K562 (cell line): ENCODE measurements at regions not wholly inside any gene's neighbourhood (a gene's known extent, or its start where the extent isn't known, plus 50 kb on each side); places are given as distances from the start of the nearest gene placed in this dataset.

Experiments
- ATAC-seq: fragments of 200-7000 bp; cut with Tn5 transposase; 3 replicates; pipeline ENCODE4 v1.9.1; 2020; ENCODE audit warnings: moderate library complexity
- BruUV-seq: library from RNA; stranded (reverse); fragments of 400-500 nt; replicated peaks from 2 replicates; lab custom pipeline; 2021; lab: Mats Ljungman, UMichigan
- CTCF ChIA-PET: fragments of 300-600 bp; formaldehyde crosslinking; extraction: SDS; loops from one replicate; lab custom pipeline; 2021; ENCODE audit warnings: low intra/inter-chr PET ratio; lab: Yijun Ruan, JAX
- POLR2A ChIA-PET: fragments of 300-600, 350-650 bp; sonication (Branson Sonifier 250); formaldehyde crosslinking; extraction: SDS; loops from one replicate; lab custom pipeline; 2021; ENCODE audit warnings: antibody characterized with exemption, inconsistent platforms; lab: Yijun Ruan, JAX
- DNase-seq, 4 experiments: peaks; one replicate each; pipeline versions ENCODE4 v3.0.0 to v3.0.0-alpha.2; 2011 to 2018; ENCODE audit warnings: low spot score in 3 of 4, mixed read lengths in 3 of 4; ENCODE audit errors: extremely low read depth in 1 of 4
- FAIRE-seq: peaks from 2 replicates; lab custom pipeline; 2011; peaks lifted over from hg19 to GRCh38; lab: Jason Lieb, UNC
- H2AFZ ChIP-seq: 2 replicates; pipeline ENCODE4 v1.6.0; 2011; ENCODE audit warnings: low read depth, low read length, control low read depth, inconsistent platforms
- H3K27ac ChIP-seq: fragments of 200-600 bp; 3 replicates; pipeline ENCODE4 v1.8.0; 2011; ENCODE audit warnings: low read depth, mild to moderate bottlenecking, control low read depth, inconsistent platforms, low read length, moderate library complexity, mixed read lengths; ENCODE audit errors: extremely low read depth
- H3K27me3 ChIP-seq, 2 experiments: fragments of 300-600 bp in 1 of 2; 2 replicates in 1 of 2; 3 replicates in 1 of 2; pipeline versions ENCODE4 v1.6.0 to v1.8.0; 2011; ENCODE audit warnings: inconsistent platforms in 2 of 2, low read length in 2 of 2, mild to moderate bottlenecking in 1 of 2, mixed read lengths in 1 of 2, moderate library complexity in 1 of 2; ENCODE audit not compliant: control insufficient read depth in 2 of 2, insufficient read depth in 2 of 2
- H3K36me3 ChIP-seq: fragments of 300-600 bp; 3 replicates; pipeline ENCODE4 v1.8.0; 2011; ENCODE audit warnings: mild to moderate bottlenecking, low read length, inconsistent platforms; ENCODE audit not compliant: control insufficient read depth, insufficient read depth
- H3K4me1 ChIP-seq, 2 experiments: fragments of 200-600 bp in 1 of 2; replicated peaks in 1 of 2; 2 replicates in 1 of 2; 3 replicates in 1 of 2; pipeline versions ENCODE4 v1.5.1 to v1.8.0; 2011; ENCODE audit warnings: inconsistent platforms in 2 of 2, low read length in 2 of 2, mild to moderate bottlenecking in 1 of 2, mixed read lengths in 1 of 2, moderate library complexity in 1 of 2; ENCODE audit not compliant: control insufficient read depth in 2 of 2, insufficient read depth in 2 of 2
- H3K4me2 ChIP-seq: 2 replicates; pipeline ENCODE4 v1.6.1; 2011; ENCODE audit warnings: low read length, control low read depth, inconsistent platforms, mixed read lengths; ENCODE audit not compliant: insufficient read depth
- H3K4me3 ChIP-seq: fragments of 200-600 bp; sonication (generic), shearing (Covaris generic); 2 replicates; pipeline ENCODE4 v1.5.1; 2016; ENCODE audit warnings: control low read depth, inconsistent platforms
- H3K79me2 ChIP-seq: fragments of 200-600 bp; 3 replicates; pipeline ENCODE4 v1.8.0; 2011; ENCODE audit warnings: low read length, inconsistent platforms; ENCODE audit not compliant: control insufficient read depth, insufficient read depth
- H3K9ac ChIP-seq, 2 experiments: 2 replicates each; pipeline versions ENCODE4 v1.6.0 to v1.6.1; 2011; ENCODE audit warnings: low read depth in 2 of 2, low read length in 2 of 2, control low read depth in 1 of 2, inconsistent platforms in 1 of 2, mild to moderate bottlenecking in 1 of 2, mixed read lengths in 1 of 2; ENCODE audit not compliant: insufficient read depth in 1 of 2
- H3K9me1 ChIP-seq: one replicate; pipeline ENCODE4 v1.6.0; 2011; ENCODE audit warnings: inconsistent platforms, mild to moderate bottlenecking, low read length, moderate library complexity; ENCODE audit not compliant: control insufficient read depth, insufficient read depth
- H3K9me3 ChIP-seq: replicated peaks from 2 replicates; pipeline ENCODE4 v1.5.1; 2011; ENCODE audit warnings: low read depth, low read length, inconsistent platforms; ENCODE audit not compliant: control insufficient read depth, insufficient read depth
- H4K20me1 ChIP-seq: replicated peaks from 2 replicates; pipeline ENCODE4 v1.6.1; 2011; ENCODE audit warnings: low read length, inconsistent platforms, mixed read lengths; ENCODE audit not compliant: control insufficient read depth, insufficient read depth
- ARNT ChIP-seq, 2 experiments: fragments of 450-650 bp; IDR thresholded peaks; 2 replicates each; pipeline ENCODE4 v1.6.1; 2016; ENCODE audit warnings: mild to moderate bottlenecking in 1 of 2
- ATF1 ChIP-seq, 2 experiments: fragments of 450-650 bp in 1 of 2; IDR thresholded peaks; 2 replicates each; pipeline ENCODE4 v1.6.1; 2016; ENCODE audit warnings: missing compliant biosample characterization in 1 of 2, missing genetic modification characterization in 1 of 2
- BACH1 ChIP-seq: fragments of 200-800 bp; sonication (Bioruptor generic); IDR thresholded peaks from 2 replicates; pipeline ENCODE4 v1.6.1; 2016; ENCODE audit warnings: missing genetic modification characterization, missing compliant biosample characterization
- CHCHD3 ChIP-seq: fragments of 250-450 bp; sonication (Bioruptor Pico); IDR thresholded peaks from 2 replicates; pipeline ENCODE4 v2.1.2; 2022; ENCODE audit warnings: mild to moderate bottlenecking
- E2F1 ChIP-seq: sonication (generic); formaldehyde crosslinking; IDR thresholded peaks from 2 replicates; pipeline ENCODE4 v1.8.1; 2023; ENCODE audit warnings: mild to moderate bottlenecking, missing genetic modification reagents, moderate library complexity
- MAFK ChIP-seq: IDR thresholded peaks from 2 replicates; pipeline ENCODE4 v1.6.1; 2011; ENCODE audit warnings: low read length, improper control_type of control experiment
- NCOA6 ChIP-seq: fragments of 450-650 bp; IDR thresholded peaks from 2 replicates; pipeline ENCODE4 v1.6.1; 2017; ENCODE audit warnings: mild to moderate bottlenecking
- NFRKB ChIP-seq: fragments of 450-650 bp; IDR thresholded peaks from 2 replicates; pipeline ENCODE4 v1.6.1; 2016; ENCODE audit warnings: low read depth
- NFYB ChIP-seq: IDR thresholded peaks from 2 replicates; pipeline ENCODE4 v1.6.1; 2011; ENCODE audit warnings: mild to moderate bottlenecking, moderate library complexity; ENCODE audit not compliant: insufficient read length; ENCODE audit errors: extremely low read depth
- PURB ChIP-seq: sonication (generic); formaldehyde crosslinking; IDR thresholded peaks from 2 replicates; pipeline ENCODE4 v1.9.0; 2021; ENCODE audit warnings: low read depth, mild to moderate bottlenecking, missing genetic modification reagents
- SLC30A9 ChIP-seq: fragments of 250-450 bp; sonication (Bioruptor Pico); IDR thresholded peaks from 2 replicates; pipeline ENCODE4 v1.8.0; 2022; ENCODE audit warnings: mild to moderate bottlenecking, moderate library complexity
- TAF1 ChIP-seq: IDR thresholded peaks from 2 replicates; pipeline ENCODE4 v1.6.1; 2011; ENCODE audit warnings: mild to moderate bottlenecking, low read length, moderate library complexity; ENCODE audit not compliant: insufficient read depth, control insufficient read depth, severe bottlenecking; ENCODE audit errors: extremely low read depth
- THRA ChIP-seq: fragments of 450-650 bp; IDR thresholded peaks from 2 replicates; pipeline ENCODE4 v1.6.1; 2017; ENCODE audit warnings: mild to moderate bottlenecking, moderate library complexity
- TRIM25 ChIP-seq: fragments of 450-650 bp; IDR thresholded peaks from 2 replicates; pipeline ENCODE4 v1.7.0; 2016; ENCODE audit warnings: borderline replicate concordance
- ZNF24 ChIP-seq: fragments of 450-650 bp; IDR thresholded peaks from 2 replicates; pipeline ENCODE4 v1.6.1; 2016
- ZNF398 ChIP-seq: fragments of 250-450 bp; sonication (Bioruptor Pico); IDR thresholded peaks from 2 replicates; pipeline ENCODE4 v1.8.0; 2021; ENCODE audit warnings: moderate library complexity, mild to moderate bottlenecking, inconsistent platforms
- WGBS: fragments of 100-300 bp; shearing (Covaris generic); methylation state at CpG from one replicate; pipeline ENCODE4 v1.1.6; 2016; ENCODE audit warnings: low coverage, mixed read lengths; ENCODE audit not compliant: insufficient coverage; ENCODE audit errors: missing lambda C conversion rate; 5-methylcytosine and 5-hydroxymethylcytosine counted together
- in situ Hi-C: fragments of 300-500 bp; cut with MboI; formaldehyde crosslinking; loops from 4 replicates; pipeline ENCODE4 v1.15.0; 2018; ENCODE audit warnings: inconsistent platforms, mixed read lengths
- intact Hi-C: fragments of 100-400 bp; cut with micrococcal nuclease; formaldehyde crosslinking; loops from 2 replicates; pipeline ENCODE4 v1.14.2; 2022

- POLR2A ChIA-PET: no interaction called here
- H2AFZ ChIP-seq: no peak overlapping the region
- intact Hi-C loops: no loop called here
- H3K27ac ChIP-seq: no peak overlapping the region
- CTCF ChIA-PET: no interaction called here
- no peak overlapping the region for H3K4me2 ChIP-seq
- H3K9me3 ChIP-seq: no peaks in the 10 kb centered on the region
- no peak for FAIRE-seq
- no TSS peak for BruUV-seq
- DNase-seq: no peak
- H3K4me1 ChIP-seq: no peaks in the 10 kb centered on the region
- H3K4me3 ChIP-seq: no peak overlapping the region
- H3K79me2 ChIP-seq: no peaks in the 10 kb centered on the region
- H3K27me3 ChIP-seq: no peaks in the 10 kb centered on the region
- no peak for ATAC-seq
- in situ Hi-C loops: no loop called here
- no peaks in the 10 kb centered on the region for H4K20me1 ChIP-seq
- no peaks in the 10 kb centered on the region for H3K9me1 ChIP-seq
- WGBS: 0% methylated on average over 2 of the region's 2 CpGs
- no peaks in the 10 kb centered on the region for H3K36me3 ChIP-seq
- H3K9ac ChIP-seq: no peak overlapping the region
- TF ChIP-seq NCOA6 (no peak), PURB (CRISPR knock-in tag) (no peak), BACH1 (no peak), TRIM25 (no peak), THRA (no peak), TAF1 (no peak), CHCHD3 (CRISPR knock-in tag) (no peak), NFRKB (no peak), ZNF24 (no peak), ARNT (IDR thresholded peaks at IDR 0.05) (no peak), SLC30A9 (CRISPR knock-in tag) (no peak), ATF1 (CRISPR knock-in tag; IDR thresholded peaks at IDR 0.05) (no peak), ATF1 (tag; IDR thresholded peaks at IDR 0.05) (no peak), MAFK (no peak), ZNF398 (CRISPR knock-in tag) (no peak), E2F1 (no peak), NFYB (no peak)
These were observed 750.2 kb downstream of the XPNPEP1 start for GRCh38 chr10:109173121-109173520.
